Karpas-422 (cell line): ENCODE measurements at regions not wholly inside any gene's neighbourhood (a gene's known extent, or its start where the extent isn't known, plus 50 kb on each side); places are given as distances from the start of the nearest gene placed in this dataset.
"Not testable (repeated sequence)": the region's sequence is repeated elsewhere in the genome, so short reads cannot be mapped to it uniquely, and the experiment has no call there.

Experiments
- DNase-seq: peaks from one replicate; pipeline ENCODE4 v3.0.0-alpha.2; 2015
- H2AFZ ChIP-seq: fragments of 200-600 bp; sonication (generic); 2 replicates; pipeline ENCODE4 v1.6.1; 2014; ENCODE audit warnings: antibody characterized with exemption, low read length, mixed read lengths
- H3K27ac ChIP-seq: fragments of 200-600 bp; sonication (generic); 2 replicates; pipeline ENCODE4 v1.5.1; 2014; ENCODE audit warnings: mild to moderate bottlenecking, low read length, moderate library complexity
- H3K27me3 ChIP-seq: fragments of 200-600 bp; sonication (generic); 2 replicates; pipeline ENCODE4 v1.6.1; 2014; ENCODE audit warnings: low read length, mixed read lengths
- H3K36me3 ChIP-seq: fragments of 200-600 bp; sonication (generic); 2 replicates; pipeline ENCODE4 v1.6.1; 2014; ENCODE audit warnings: low read length, mixed read lengths; ENCODE audit not compliant: insufficient read depth
- H3K4me1 ChIP-seq: fragments of 200-600 bp; sonication (generic); 2 replicates; pipeline ENCODE4 v1.6.1; 2014; ENCODE audit warnings: mild to moderate bottlenecking, low read length, mixed read lengths
- H3K4me2 ChIP-seq: fragments of 200-600 bp; sonication (generic); 2 replicates; pipeline ENCODE4 v1.6.1; 2014; ENCODE audit warnings: low read length, low read depth, mild to moderate bottlenecking; ENCODE audit not compliant: poor library complexity, severe bottlenecking
- H3K4me3 ChIP-seq: fragments of 200-600 bp; sonication (generic); 2 replicates; pipeline ENCODE4 v1.5.1; 2014; ENCODE audit warnings: mild to moderate bottlenecking, antibody characterized with exemption, low read length, mixed read lengths
- H3K79me2 ChIP-seq: fragments of 200-600 bp; sonication (generic); 2 replicates; pipeline ENCODE4 v1.6.1; 2014; ENCODE audit warnings: mild to moderate bottlenecking, low read length, mixed read lengths
- H3K9ac ChIP-seq: fragments of 200-600 bp; sonication (generic); 2 replicates; pipeline ENCODE4 v1.6.0; 2014; ENCODE audit warnings: low read length
- H3K9me2 ChIP-seq: fragments of 200-600 bp; sonication (generic), shearing (Covaris generic); replicated peaks from 2 replicates; pipeline ENCODE4 v1.6.0; 2014; ENCODE audit warnings: mild to moderate bottlenecking, low read length, moderate library complexity; ENCODE audit not compliant: insufficient read depth
- H3K9me3 ChIP-seq: fragments of 300-700, 200-600 bp; sonication (generic); 2 replicates; pipeline ENCODE4 v1.6.1; 2014; ENCODE audit warnings: low read length, mixed read lengths
- H4K20me1 ChIP-seq: fragments of 200-600 bp; sonication (generic); 2 replicates; pipeline ENCODE4 v1.6.1; 2014; ENCODE audit warnings: mild to moderate bottlenecking, antibody characterized with exemption, low read length, low read depth; ENCODE audit not compliant: insufficient read depth

GRCh38 chr11:89616999-89617602 is 93.0 kb upstream of the TRIM77 start:
- not testable (repeated sequence) for H3K79me2 ChIP-seq, H4K20me1 ChIP-seq, DNase-seq, H3K36me3 ChIP-seq, H3K4me3 ChIP-seq, H3K9me3 ChIP-seq, H3K4me2 ChIP-seq, H3K27ac ChIP-seq, H2AFZ ChIP-seq, H3K9me2 ChIP-seq, H3K27me3 ChIP-seq, H3K9ac ChIP-seq, H3K4me1 ChIP-seq

- not testable (repeated sequence) for H3K9ac ChIP-seq, H4K20me1 ChIP-seq, H3K36me3 ChIP-seq, H3K27me3 ChIP-seq, H3K9me2 ChIP-seq, H3K79me2 ChIP-seq, H2AFZ ChIP-seq, H3K4me1 ChIP-seq, DNase-seq, H3K4me2 ChIP-seq, H3K4me3 ChIP-seq, H3K9me3 ChIP-seq, H3K27ac ChIP-seq
Measured at GRCh38 chr11:89620721-89621120, 89.4 kb upstream of the TRIM77 start.

GRCh38 chr11:89625171-89625570 is 84.9 kb upstream of the TRIM77 start:
- Histone ChIP-seq H3K9ac (no peak overlapping the region), H3K36me3 (no peaks in the 10 kb centered on the region)

GRCh38 chr11:89626366-89626765 is 83.7 kb upstream of the TRIM77 start:
- H3K27ac ChIP-seq = no peak overlapping the region

More at GRCh38 chr11:89625171-89625570, 84.9 kb upstream of the TRIM77 start:
- H2AFZ ChIP-seq = no peak overlapping the region
- no peaks in the 10 kb centered on the region for H3K9me3 ChIP-seq
- no peaks in the 10 kb centered on the region for H3K79me2 ChIP-seq
- H3K4me2 ChIP-seq = no peak overlapping the region
- no peaks in the 10 kb centered on the region for H3K9me2 ChIP-seq
- no peaks in the 10 kb centered on the region for H4K20me1 ChIP-seq
- no peaks in the 10 kb centered on the region for H3K4me1 ChIP-seq
- no peak overlapping the region for H3K27ac ChIP-seq
- H3K27me3 ChIP-seq = no peaks in the 10 kb centered on the region
- no peak overlapping the region for H3K4me3 ChIP-seq
- DNase-seq = peak; percentile 70

GRCh38 chr11:89626881-89627280 is 83.2 kb upstream of the TRIM77 start:
- not testable (repeated sequence) for H3K4me1 ChIP-seq, H3K9me3 ChIP-seq, H4K20me1 ChIP-seq, DNase-seq, H3K4me3 ChIP-seq, H3K9ac ChIP-seq, H3K4me2 ChIP-seq, H3K27me3 ChIP-seq, H2AFZ ChIP-seq, H3K36me3 ChIP-seq, H3K27ac ChIP-seq, H3K9me2 ChIP-seq, H3K79me2 ChIP-seq

More at GRCh38 chr11:89626366-89626765, 83.7 kb upstream of the TRIM77 start:
- Histone ChIP-seq H4K20me1 (no peaks in the 10 kb centered on the region), H3K4me2 (no peak overlapping the region), H2AFZ (no peak overlapping the region), H3K4me1 (no peaks in the 10 kb centered on the region), H3K9me3 (no peaks in the 10 kb centered on the region), H3K36me3 (no peaks in the 10 kb centered on the region), H3K4me3 (no peak overlapping the region), H3K27me3 (no peaks in the 10 kb centered on the region), H3K9ac (no peak overlapping the region), H3K79me2 (no peaks in the 10 kb centered on the region), H3K9me2 (no peaks in the 10 kb centered on the region)
- DNase-seq = no peak

GRCh38 chr11:89633135-89633705 is 76.9 kb upstream of the TRIM77 start:
- no peak overlapping the region for H3K4me3 ChIP-seq
- no peak overlapping the region for H3K9ac ChIP-seq
- no peaks in the 10 kb centered on the region for H3K36me3 ChIP-seq
- no peaks in the 10 kb centered on the region for H3K79me2 ChIP-seq
- H3K9me2 ChIP-seq = no peaks in the 10 kb centered on the region
- H4K20me1 ChIP-seq = no peaks in the 10 kb centered on the region
- H3K4me1 ChIP-seq = no peaks in the 10 kb centered on the region
- DNase-seq = no peak
- no peak overlapping the region for H3K4me2 ChIP-seq
- no peak overlapping the region for H2AFZ ChIP-seq
- no peak overlapping the region for H3K27ac ChIP-seq
- H3K9me3 ChIP-seq = no peaks in the 10 kb centered on the region
- no peaks in the 10 kb centered on the region for H3K27me3 ChIP-seq

- H3K4me1 ChIP-seq, H3K27ac ChIP-seq, H3K9ac ChIP-seq, H3K27me3 ChIP-seq, H2AFZ ChIP-seq, H3K4me3 ChIP-seq, H3K79me2 ChIP-seq, DNase-seq, H4K20me1 ChIP-seq, H3K9me2 ChIP-seq, H3K9me3 ChIP-seq, H3K36me3 ChIP-seq, H3K4me2 ChIP-seq: not testable (repeated sequence)
Measured at GRCh38 chr11:89640777-89641176, 69.3 kb upstream of the TRIM77 start.

- H3K36me3 ChIP-seq = not testable (repeated sequence)
Measured at GRCh38 chr11:89648232-89648631, 61.9 kb upstream of the TRIM77 start.

More at GRCh38 chr11:89648232-89648631, 61.9 kb upstream of the TRIM77 start:
- not testable (repeated sequence) for H3K9ac ChIP-seq, H2AFZ ChIP-seq, H3K9me2 ChIP-seq, H3K4me2 ChIP-seq, H3K27ac ChIP-seq, DNase-seq, H3K4me3 ChIP-seq, H3K79me2 ChIP-seq, H3K4me1 ChIP-seq, H3K27me3 ChIP-seq, H4K20me1 ChIP-seq, H3K9me3 ChIP-seq
